ENCODE measurements at regions not wholly inside any gene's neighbourhood (a gene's known extent, or its start where the extent isn't known, plus 50 kb on each side); places are given as distances from the start of the nearest gene placed in this dataset.

DNA sequence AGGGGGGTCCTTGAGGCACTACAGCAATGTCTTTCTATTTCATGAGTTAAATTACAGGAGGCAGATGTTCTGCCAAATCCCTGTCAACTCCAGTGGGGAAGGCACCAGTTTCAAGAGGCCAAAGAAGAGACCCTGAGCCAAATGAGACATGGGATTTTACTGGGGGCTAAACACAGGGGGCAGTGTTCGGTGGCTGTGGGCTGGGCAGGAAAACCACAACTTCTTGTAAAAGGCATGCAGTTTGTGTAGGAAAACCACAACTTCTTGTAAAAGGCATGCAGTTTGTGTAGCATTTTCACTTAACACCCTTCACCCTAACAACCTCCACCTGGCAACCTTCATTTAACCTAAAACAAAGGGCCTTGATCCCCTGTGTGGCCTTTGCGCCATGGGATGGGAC lies 61.0 kb downstream of the POLR2M start:
- no peaks in the 10 kb centered on the region for H3K4me1 ChIP-seq (replicated peaks; ENCODE audit: insufficient read depth)
- TF ChIP-seq, protein P1, sequence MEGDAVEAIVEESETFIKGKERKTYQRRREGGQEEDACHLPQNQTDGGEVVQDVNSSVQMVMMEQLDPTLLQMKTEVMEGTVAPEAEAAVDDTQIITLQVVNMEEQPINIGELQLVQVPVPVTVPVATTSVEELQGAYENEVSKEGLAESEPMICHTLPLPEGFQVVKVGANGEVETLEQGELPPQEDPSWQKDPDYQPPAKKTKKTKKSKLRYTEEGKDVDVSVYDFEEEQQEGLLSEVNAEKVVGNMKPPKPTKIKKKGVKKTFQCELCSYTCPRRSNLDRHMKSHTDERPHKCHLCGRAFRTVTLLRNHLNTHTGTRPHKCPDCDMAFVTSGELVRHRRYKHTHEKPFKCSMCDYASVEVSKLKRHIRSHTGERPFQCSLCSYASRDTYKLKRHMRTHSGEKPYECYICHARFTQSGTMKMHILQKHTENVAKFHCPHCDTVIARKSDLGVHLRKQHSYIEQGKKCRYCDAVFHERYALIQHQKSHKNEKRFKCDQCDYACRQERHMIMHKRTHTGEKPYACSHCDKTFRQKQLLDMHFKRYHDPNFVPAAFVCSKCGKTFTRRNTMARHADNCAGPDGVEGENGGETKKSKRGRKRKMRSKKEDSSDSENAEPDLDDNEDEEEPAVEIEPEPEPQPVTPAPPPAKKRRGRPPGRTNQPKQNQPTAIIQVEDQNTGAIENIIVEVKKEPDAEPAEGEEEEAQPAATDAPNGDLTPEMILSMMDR (conservative IDR thresholded peaks at IDR 0.05), result no peak
- TF ChIP-seq EZH2 (IDR thresholded peaks at IDR 0.05; ENCODE audit: low read depth), result no peak
- intact Hi-C loops (cut with micrococcal nuclease; ENCODE audit: unreplicated experiment), result no loop called here
- H3K36me3 ChIP-seq (ENCODE audit: low read depth), result no peaks in the 10 kb centered on the region
- ChIA-PET POLR2A (ENCODE audit: unreplicated experiment) (no interaction called here), CTCF (no interaction called here)
- no peaks in the 10 kb centered on the region for H3K79me2 ChIP-seq (ENCODE audit: low read depth)
- no peak overlapping the region for H3K4me3 ChIP-seq
- no peaks in the 10 kb centered on the region for H3F3A ChIP-seq (ENCODE audit: insufficient read depth, low read depth)
- no peak overlapping the region for H2AFZ ChIP-seq
- H3K9me3 ChIP-seq (ENCODE audit: insufficient read depth, low read depth), result no peaks in the 10 kb centered on the region
- BruUV-seq (replicated peaks), result no TSS peak
- no peaks in the 10 kb centered on the region for H4K20me1 ChIP-seq (ENCODE audit: insufficient read depth)
- DNase-seq, result no peak
- H3K4me2 ChIP-seq, result no peak overlapping the region
- H3K27me3 ChIP-seq (ENCODE audit: insufficient read depth, low read depth), result no peaks in the 10 kb centered on the region
- no peaks in the 10 kb centered on the region for H3K9me2 ChIP-seq (ENCODE audit: insufficient read depth)
- H3K27ac ChIP-seq, result no peak overlapping the region

DNA sequence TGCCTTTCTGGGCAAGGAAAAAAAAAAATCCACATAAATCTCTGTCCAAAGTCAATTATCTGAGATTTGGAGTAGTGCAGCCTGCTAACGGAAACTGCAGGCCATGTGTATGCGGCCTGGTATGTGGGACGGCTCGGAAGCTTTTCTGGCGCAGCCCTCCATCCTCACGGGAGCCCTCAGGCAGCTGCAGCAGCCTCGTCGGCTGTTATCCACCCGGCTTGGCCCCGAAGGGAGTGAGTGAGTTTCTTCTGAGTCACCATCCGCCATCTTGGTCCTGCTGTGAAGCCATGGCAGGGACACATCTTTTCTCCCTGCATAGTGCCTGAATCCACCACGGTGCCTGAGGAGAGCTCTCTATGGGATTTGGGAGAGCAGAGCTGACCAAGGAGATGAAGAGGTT lies 62.8 kb downstream of the POLR2M start:
- H3K9me2 ChIP-seq (ENCODE audit: insufficient read depth), result no peaks in the 10 kb centered on the region
- BruUV-seq (replicated peaks), result no TSS peak
- H2AFZ ChIP-seq, result no peak overlapping the region
- H3K27me3 ChIP-seq (ENCODE audit: insufficient read depth, low read depth), result no peaks in the 10 kb centered on the region
- H3F3A ChIP-seq (ENCODE audit: insufficient read depth, low read depth), result no peaks in the 10 kb centered on the region
- no peaks in the 10 kb centered on the region for H3K4me1 ChIP-seq (replicated peaks; ENCODE audit: insufficient read depth)
- POLR2A ChIA-PET (ENCODE audit: unreplicated experiment), result no interaction called here
- H3K36me3 ChIP-seq (ENCODE audit: low read depth), result no peaks in the 10 kb centered on the region
- H3K4me2 ChIP-seq, result no peak overlapping the region
- intact Hi-C loops (cut with micrococcal nuclease; ENCODE audit: unreplicated experiment), result no loop called here
- no peaks in the 10 kb centered on the region for H4K20me1 ChIP-seq (ENCODE audit: insufficient read depth)
- no peak overlapping the region for H3K27ac ChIP-seq
- no peaks in the 10 kb centered on the region for H3K79me2 ChIP-seq (ENCODE audit: low read depth)
- H3K4me3 ChIP-seq, result no peak overlapping the region
- no peaks in the 10 kb centered on the region for H3K9me3 ChIP-seq (ENCODE audit: insufficient read depth, low read depth)
- CTCF ChIA-PET, result no interaction called here
- no peak for DNase-seq
- TF ChIP-seq, protein P1 (conservative IDR thresholded peaks at IDR 0.05), result no peak
- TF ChIP-seq EZH2 (IDR thresholded peaks at IDR 0.05; ENCODE audit: low read depth), result no peak

DNA sequence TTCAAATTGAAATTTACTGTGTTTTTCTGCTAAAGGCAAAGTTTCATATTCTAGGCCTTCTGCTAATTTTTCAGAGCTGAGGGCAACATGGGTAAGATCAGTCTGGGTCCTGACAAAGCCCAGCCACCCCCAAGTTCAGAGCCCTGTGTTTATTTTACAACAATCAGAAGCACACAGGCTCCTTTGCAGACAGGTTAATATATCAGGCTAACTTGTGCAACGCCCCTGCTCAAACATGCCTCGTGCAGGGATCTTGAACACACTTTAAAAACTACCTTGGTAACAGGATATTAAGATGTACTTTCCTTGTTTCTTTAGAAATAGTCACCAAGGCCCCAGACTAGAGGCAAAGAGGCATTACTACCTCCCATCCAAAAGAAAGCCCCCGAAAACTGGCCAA lies 64.0 kb downstream of the POLR2M start:
- no peak overlapping the region for H3K27ac ChIP-seq
- CTCF ChIA-PET, result interaction anchor here (0.6 kb wide), 1 partner anchor 299 kb away, joined by 10 read pairs; no protein-coding TSS in a partner anchor

More for the DNA sequence above, 64.0 kb downstream of the POLR2M start:
- H4K20me1 ChIP-seq (ENCODE audit: insufficient read depth), result no peaks in the 10 kb centered on the region
- no peak for TF ChIP-seq EZH2 (IDR thresholded peaks at IDR 0.05; ENCODE audit: low read depth)
- TF ChIP-seq, protein P1 (conservative IDR thresholded peaks at IDR 0.05), result no peak
- no peaks in the 10 kb centered on the region for H3K36me3 ChIP-seq (ENCODE audit: low read depth)
- no peak overlapping the region for H3K4me2 ChIP-seq
- H3F3A ChIP-seq (ENCODE audit: insufficient read depth, low read depth), result no peaks in the 10 kb centered on the region
- no peaks in the 10 kb centered on the region for H3K27me3 ChIP-seq (ENCODE audit: insufficient read depth, low read depth)
- no TSS peak for BruUV-seq (replicated peaks)
- H3K79me2 ChIP-seq (ENCODE audit: low read depth), result no peaks in the 10 kb centered on the region
- H3K4me1 ChIP-seq (replicated peaks; ENCODE audit: insufficient read depth), result no peaks in the 10 kb centered on the region
- H2AFZ ChIP-seq, result no peak overlapping the region
- H3K9me2 ChIP-seq (ENCODE audit: insufficient read depth), result no peaks in the 10 kb centered on the region
- intact Hi-C loops (cut with micrococcal nuclease; ENCODE audit: unreplicated experiment), result no loop called here
- POLR2A ChIA-PET (ENCODE audit: unreplicated experiment), result no interaction called here
- H3K4me3 ChIP-seq, result no peak overlapping the region
- DNase-seq, result no peak
- H3K9me3 ChIP-seq (ENCODE audit: insufficient read depth, low read depth), result no peaks in the 10 kb centered on the region

Data from PC-9 (cell line).